SKM-1 treated with dmso at 0.1 percent for 144 hours (cell line): ENCODE measurements at regions not wholly inside any gene's neighbourhood (a gene's known extent, or its start where the extent isn't known, plus 50 kb on each side); places are given as distances from the start of the nearest gene placed in this dataset.

Experiments
- DNase-seq: peaks from one replicate; lab custom pipeline; 2025; ENCODE audit not compliant: unreplicated experiment; lab: John Stamatoyannopoulos, UW

DNA sequence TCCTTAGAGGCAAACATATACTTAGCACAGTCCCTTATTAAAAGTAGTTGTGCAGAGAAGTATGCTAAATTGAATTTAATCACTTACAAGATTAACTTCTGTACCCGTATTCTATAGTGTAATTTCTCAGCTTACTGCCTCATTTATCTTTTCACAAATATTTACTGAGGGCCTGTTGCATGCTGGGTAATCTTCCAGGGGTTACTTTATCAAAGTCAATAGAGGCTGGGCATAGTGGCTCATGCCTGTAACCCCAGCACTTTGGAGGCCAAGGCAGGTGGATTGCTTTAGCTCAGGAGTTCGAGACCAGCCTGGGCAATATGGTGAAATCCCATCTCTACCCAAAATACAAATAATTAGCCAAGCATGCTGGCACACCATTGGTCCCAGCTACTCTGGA, 111.7 kb upstream of the RAB27B start:
- no peak for DNase-seq

DNA sequence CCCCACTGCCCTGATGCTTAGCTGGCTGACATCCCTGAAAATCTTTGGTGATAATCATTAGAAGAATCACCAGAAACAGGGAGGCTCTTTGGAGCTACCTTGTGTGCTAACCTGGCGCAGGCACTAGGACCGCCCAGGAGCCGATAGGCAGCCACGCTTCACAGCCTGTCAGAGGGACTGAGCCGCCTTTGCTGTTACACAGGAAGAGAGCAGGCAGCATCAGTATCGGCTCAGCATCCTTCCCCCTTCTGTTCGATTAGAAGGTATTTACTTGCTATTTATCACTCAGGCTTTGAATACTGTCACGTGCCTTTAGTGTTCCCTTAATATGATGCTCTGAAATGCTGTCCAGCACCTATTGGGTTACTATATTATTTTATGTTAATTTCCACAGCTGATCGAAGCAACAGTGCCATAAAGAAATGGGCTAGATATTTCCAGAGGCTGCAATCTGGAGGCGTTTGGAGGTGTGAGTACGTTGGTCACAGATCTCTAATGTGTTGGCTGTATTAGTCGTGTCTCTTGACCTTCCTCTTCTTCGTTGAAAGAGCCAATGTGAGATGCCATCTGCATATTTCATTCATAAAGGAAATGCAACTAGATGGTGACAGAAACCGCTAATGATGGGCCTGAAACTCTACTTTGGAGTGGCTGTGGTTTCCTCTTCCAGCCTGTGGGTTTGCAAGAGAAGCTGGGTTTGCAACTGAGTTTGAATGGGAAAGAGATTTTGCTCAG, 110.4 kb upstream of the RAB27B start:
- peak; percentile 56 for DNase-seq

DNA sequence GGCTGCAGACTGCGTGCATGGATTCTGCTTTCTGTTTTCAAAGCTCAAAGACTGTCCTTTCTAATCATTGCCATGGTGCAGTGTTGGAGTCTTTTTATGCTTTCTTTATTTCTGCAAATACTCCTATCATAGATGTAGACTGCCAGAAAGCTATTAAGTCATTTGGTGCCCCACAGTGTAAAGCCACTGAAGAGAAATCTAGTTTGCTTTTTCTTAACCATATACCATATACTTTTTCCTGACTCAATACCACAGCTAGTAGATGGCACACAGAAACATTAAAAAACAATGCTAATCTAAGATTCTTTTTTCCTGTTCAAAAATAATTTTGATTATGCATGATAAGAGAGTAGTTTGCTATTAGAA, 109.9 kb upstream of the RAB27B start:
- no peak for DNase-seq

DNA sequence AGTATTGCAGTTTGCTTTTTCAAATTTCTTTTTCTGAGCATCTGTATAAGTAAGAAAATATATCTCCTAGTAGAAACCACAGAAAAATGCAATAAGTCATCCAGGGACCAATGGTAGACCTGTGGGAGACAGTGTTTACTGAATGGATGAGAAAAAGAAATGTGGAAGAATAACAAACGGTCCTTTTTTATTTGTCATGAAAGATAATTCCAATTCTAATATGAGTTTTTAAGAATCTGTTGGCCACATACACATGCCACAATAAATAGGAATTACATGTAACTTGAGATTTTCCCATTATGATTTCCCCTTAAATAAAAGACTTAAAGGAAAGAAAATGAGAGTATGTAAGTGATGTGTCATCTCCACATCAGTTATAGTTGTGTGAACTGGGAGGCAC, 107.7 kb upstream of the RAB27B start:
- no peak for DNase-seq

DNA sequence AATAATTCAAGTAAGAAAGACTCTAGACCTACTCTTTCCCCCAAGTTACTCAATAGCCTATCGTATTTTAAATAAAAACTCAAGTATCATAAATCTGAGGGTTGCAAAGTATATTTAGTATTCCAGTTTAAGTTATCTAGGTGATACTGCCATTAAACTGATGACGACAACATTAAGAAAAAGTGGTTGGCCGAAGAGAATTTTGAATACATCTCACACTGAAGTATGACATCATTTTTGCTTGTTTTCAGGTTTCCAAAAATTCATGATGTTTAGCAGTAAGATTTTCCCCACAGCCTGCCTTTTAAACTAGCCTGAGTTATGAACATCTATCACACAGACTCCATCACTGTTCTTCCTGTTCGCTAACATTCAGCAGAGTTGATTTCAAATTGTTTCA, 102.1 kb upstream of the RAB27B start:
- no peak for DNase-seq

DNA sequence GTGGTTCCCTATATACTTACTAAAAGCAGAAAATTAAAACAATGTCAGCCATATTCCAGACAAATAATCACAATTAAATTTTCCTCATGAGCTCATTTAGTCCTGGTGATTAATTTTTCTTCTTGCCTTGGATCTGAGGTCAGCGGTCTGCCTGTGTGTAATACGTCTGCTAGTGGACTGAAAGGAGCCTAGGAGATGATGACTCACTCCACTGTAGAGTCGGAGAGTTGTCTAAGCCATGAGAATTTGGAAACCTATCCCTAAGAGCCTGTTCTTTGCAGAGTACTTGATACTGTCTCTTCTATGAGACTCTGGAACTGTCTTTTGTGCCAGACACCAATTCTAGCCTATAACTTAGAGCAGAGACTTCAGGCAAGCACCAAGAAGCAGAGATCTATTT, 94.2 kb upstream of the RAB27B start:
- no peak for DNase-seq

DNA sequence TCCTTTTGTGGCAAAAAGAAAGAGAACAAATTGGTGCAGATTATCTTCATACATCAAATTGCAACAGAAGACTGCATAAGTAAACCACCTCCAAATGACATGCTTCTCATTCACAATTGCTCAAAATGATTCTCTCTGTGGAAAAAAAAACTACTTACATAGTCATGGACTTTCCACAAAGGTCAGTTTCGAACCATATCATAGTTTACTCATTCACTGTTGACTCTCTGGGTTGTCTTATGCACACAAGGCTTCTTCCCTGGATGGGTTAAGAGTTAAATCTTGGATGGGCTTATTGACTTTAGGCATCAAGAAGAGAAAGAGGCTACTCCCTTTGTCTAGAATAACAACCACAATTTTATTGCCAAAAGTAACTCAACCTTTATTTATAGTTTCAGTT, 91.3 kb upstream of the RAB27B start:
- no peak for DNase-seq

DNA sequence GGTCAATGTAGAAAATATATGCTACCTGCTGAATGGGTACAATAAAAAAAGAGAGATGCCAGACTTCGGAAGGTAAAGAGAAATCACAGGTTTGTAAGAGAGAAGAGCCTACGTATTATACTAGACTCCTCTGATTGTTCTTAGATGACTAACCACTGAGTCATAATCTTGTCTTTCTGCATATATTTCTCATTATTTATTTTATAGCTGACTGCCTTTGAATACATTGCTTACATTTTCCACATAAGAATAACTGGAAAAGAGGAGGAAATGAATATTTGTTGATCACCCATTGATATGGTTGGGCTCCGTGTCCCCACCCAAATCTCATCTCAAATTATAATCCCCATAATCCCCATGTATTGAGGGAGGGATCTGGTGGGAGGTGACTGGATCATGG, 90.3 kb upstream of the RAB27B start:
- DNase-seq = no peak

DNA sequence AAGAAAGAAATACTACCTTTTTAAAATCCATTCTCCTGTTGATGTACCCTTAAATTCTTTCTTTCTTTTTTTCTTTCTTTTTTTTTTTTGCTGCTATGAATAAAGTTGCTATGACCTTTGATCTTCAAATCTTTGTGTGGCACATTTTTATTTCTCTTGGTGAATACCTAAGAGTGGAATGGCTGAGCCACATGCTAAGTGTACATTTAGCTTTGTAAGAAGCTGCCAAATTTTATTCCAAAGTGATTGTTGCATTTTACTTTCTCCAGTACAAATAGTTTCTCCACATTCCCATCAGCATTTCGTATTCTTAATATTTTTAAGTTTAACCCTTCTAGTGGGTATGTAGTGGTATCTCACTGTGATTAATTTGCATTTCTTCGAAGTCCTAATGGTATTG, 88.8 kb upstream of the RAB27B start:
- no peak for DNase-seq

DNA sequence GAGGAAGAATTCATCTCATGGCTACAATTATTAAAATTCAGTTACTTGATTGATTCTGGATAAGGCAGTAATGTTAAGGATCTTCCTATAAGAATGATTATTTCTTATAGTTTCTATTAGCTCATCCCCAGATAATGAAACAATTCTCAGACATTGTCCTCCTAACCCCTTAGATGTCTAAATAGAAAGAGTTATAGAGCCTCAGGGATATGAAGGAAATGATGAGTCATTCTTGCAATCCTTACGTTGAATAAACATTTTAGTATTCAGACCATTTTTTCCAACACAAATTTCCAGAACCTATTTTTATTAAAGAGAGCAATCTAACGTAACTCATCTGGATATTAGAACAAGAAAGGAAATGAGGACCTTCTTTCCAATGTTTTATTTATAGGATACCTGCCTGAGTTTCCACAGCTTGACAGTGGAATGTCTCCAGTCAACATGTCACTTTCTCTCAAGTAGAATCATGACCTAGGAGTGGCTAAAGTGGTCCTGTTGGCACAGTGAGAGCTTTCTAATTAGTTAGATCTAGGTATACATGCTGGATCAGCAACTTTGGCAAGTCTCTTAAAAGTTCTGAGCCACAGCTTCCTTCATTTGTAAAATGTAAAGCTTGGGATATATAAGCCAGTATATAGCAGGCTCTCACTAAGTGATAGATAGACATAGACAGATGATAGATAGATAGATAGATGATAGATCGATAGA, 88.0 kb upstream of the RAB27B start:
- no peak for DNase-seq

DNA sequence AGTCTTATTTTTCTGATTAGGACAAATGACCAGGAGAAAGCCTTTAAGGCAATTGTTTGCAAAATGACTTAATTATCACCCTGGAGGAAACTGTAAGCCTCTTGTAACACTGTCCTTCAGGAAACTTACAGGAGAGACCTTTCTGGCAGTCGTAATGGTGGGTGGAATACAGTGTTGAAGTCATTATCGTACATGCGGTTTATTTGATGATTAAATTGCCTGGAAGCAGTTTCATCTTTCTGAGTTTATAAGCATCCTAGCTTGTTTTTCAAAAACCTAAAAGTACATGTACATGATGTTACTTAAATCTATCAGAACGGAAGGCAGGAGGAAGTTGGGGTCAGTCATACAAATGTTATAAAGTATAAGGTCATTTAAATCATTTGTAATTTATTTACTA, 86.2 kb upstream of the RAB27B start:
- DNase-seq = no peak

DNA sequence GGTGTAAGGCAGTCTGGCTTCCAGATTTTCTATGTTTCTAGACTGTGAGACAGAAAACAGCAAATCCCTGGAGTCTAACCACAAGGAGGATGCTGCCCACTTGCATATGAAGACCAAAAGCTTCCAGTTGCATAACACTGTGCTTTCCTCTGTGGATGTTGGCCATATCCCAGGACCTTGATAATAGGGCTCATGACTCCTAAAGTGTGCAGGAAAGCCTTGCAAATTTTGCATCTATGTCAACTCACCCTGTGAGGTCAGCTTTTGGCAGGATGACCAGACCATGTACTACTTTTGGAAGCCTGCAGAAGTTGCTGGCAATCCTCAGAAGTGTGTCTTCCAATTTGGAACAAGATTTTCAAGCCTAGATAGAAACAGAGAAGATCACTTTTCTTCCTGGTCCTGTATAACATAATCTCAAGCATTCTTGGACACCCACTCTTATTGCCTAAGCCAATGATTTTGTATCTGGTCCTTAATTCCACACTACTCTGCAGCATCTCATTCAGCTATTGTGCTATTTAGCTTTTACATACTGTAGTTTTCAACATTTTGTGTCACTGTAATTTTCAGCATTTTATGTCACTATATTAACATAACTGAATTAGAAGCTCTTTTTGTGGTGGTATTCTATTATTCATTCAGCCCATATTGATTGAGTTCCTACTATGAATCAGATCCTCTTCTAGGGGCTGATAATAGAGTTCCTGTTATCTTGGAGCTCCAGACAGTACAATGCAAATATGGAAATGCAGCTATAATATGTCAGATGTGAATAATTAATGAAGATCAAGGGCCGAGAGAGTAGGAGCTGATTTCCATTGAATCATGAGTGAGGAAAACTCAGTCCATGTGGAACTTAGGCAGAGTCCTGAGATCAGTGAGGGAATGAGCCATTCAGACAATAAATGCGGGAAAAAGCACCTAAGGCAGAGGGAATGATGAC, 85.3 kb upstream of the RAB27B start:
- DNase-seq = no peak

DNA sequence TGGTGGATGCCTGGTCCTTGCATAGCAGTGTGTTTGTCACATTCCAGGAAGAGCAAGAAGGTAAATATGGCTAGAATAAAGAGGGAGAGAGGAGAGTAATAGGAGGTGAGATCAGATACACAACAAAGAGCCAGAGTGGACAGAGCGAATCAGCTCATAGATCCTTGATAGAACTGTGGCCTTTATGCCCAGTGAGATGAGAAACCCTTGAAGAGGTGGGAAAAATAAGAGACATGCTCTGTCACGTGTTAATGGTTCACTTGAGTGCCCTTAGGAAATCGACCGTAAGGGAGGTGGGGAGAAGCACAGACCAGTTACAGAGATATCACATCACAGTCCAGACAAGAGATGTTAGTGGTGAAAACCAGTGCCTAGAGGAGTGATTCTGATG, 84.7 kb upstream of the RAB27B start:
- DNase-seq = no peak

DNA sequence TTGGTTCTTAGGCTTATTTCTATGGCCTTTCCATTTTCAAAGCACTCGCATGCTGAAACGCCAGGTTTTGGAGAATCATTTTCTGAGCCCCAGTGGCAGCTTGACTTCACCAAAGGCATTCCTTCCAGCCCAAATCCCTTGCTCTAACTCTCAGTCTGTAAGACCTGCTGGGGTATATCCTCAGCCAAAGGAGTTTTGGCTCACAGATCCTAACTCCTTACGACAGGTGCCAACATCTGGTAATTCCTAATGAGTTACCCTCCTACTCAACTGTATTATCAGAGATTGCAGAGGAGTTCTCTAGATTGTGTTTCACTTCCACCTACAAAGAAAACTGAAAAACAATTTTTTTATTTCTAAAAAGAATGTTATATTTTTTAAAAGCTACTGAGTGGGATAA, 79.0 kb upstream of the RAB27B start:
- no peak for DNase-seq

DNA sequence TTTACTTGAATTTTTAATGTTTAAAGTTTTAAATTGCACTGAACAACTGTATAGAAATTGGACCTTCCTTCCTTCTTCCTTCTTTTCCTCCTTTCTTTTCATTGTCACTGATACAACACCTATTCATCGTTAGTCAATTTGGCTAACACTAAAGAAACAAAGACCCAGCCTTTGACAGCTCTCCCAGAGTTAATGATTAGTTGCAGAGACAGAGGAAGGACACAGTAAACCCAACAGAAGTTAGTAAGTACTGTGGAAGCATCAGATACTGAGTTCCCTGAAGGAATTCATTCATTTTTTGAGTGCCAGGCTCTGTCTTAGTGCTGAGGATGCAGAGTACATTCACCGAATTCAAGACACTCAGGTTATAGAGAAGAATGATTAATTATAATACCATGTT, 77.9 kb upstream of the RAB27B start:
- DNase-seq = no peak

DNA sequence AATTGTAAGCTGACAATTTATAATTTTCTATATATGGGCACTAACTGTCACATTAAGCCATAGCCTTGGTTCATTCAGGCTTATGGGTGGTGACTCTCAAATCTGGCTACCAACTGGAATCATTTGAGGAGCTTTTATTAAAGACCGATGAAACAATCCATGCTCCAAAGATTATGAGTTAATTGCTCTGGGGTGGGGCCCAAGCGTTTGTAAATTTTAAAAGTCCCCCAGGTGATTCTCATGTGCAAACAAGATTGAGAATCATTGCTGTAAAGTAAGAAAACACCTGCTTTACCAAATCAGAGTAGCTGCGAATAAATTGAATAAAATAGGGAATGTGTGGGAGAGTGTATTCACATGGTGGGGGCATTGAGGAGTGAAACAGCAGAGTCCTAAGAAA, 76.1 kb upstream of the RAB27B start:
- DNase-seq = no peak

DNA sequence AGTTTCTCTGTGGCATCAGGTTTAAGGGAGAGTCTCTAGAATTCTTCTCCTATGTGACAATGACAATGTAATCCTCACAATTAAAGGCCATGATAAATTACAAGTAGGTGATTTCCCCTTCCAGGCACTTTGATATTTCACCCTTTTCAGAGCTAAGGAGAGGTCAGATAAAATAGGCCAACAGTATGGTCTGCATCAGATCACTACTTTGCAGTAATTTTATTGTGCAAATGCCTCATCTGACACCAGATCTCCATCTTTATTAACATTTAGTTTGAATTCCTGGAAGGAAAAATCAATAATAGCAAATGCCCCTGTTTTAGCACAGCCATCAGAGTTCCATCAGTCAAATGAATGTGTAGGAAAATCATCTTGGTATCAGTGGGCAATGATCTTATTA, 72.8 kb upstream of the RAB27B start:
- no peak for DNase-seq

DNA sequence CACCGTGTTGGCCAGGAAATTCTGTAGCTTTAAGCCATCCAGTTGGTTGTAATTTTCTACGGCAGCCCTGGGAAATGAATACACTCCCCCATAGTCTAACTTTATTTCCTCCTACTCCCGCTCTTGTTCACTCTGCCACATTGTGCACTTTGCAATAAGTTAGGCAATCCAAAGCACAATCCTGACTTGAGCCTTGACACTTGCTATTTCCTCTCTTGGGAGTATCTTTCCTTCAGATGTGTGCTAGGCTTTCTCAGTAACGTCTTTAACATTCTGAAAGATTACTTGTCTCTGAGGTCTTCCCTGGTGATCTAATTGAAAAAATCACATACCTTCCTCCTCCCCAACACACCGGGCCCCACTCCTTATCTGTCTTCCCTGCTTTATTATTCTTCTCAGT, 65.9 kb upstream of the RAB27B start:
- no peak for DNase-seq

DNA sequence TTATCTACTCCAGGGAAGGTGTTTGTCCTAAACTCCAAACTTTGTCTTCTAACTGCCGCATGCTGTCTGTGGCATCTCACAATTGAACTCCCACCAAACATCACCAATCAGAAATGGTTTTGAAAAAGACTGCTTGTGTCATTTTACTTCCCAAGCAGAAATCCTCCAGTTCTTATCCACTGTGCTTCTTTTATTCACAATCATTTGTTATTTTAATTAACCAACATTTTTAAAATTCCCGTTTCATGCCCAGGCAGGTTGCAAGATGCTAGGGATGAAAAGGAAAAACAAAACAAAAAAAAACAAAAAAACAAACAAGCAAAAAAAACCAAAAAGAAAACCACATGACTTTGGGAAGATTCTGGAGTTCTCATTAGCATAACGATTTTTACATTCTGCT, 63.5 kb upstream of the RAB27B start:
- no peak for DNase-seq

DNA sequence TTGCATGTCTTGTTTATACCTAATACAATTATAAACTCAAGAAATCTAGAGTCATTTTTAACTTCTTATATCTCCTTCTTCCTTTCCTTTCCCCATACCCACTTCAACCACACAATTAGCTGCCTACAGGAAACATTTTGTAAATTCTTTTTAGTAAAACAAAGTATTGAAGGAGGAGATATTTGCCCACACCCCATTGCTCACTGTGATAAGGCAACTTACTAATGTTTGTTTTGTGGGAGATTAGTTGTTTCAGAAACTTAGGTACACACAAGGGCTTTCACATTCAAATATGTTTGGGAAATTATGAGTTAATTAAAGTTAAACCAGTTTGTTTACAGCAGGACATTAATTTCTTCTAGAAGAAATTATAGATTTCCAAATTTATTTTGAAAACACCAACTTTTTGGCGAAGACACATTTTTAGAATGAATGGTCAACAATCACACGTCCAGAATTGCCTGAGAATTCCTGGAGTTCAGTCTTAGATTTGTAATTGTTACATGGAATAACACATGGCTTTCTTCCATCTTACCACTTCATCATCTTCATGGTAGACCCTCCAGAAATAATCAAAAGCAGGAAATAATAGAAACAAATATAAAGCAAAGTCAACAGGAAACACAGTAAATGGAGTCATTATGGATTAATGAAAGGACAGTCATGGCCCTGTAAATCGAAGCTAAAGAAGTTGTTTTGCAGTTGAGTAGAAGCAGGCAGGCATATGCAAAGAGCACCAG, 62.5 kb upstream of the RAB27B start:
- no peak for DNase-seq

DNA sequence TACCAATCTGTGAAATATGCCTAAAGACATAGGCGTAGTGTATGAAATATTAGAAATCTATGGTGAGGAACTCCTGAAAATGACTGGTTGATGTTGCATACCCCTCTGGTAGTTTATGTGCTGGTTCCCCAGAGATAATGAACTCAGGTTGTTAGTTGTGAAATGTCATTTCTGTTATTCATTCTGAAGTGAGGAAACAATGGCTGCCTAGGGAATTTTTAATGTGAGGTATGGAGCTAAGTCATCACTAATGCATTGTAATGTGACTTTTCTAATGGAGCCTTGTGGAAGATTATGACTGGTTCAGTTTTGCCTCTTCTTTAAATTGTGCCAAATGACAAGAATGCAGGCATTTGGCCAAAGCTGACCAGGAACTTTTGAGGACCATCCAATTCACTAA, 61.6 kb upstream of the RAB27B start:
- no peak for DNase-seq
